Heart right ventricle (tissue), 16 donors: ENCODE measurements at regions not wholly inside any gene's neighbourhood (a gene's known extent, or its start where the extent isn't known, plus 50 kb on each side); places are given as distances from the start of the nearest gene placed in this dataset.
"Not testable (repeated sequence)": the region's sequence is repeated elsewhere in the genome, so short reads cannot be mapped to it uniquely, and the experiment has no call there.

ENCODE experiments used
- ATAC-seq, 8 donors: fragments of 200-7000 bp; cut with Tn5 transposase; one replicate each; pipeline ENCODE4 v1.9.1; 2020; ENCODE audit warnings: mild to moderate bottlenecking in 8 of 8, moderate library complexity in 8 of 8, moderate number of reproducible peaks in 1 of 8
- DNase-seq, 2 donors: peaks; one replicate each; pipeline ENCODE4 v3.0.0-alpha.2; 2020
- H3K27ac ChIP-seq, 10 donors: fragments of 200-600 bp; sonication (generic) in 2 of 10; one replicate each; pipeline versions ENCODE4 v1.5.0 to v1.8.0; 2020 to 2022; ENCODE audit warnings: mild to moderate bottlenecking in 3 of 10
- H3K27me3 ChIP-seq, 7 donors: fragments of 200-600 bp; one replicate each; pipeline ENCODE4 v1.8.0; 2021 to 2022; ENCODE audit warnings: mild to moderate bottlenecking in 2 of 7
- H3K36me3 ChIP-seq, 9 donors: fragments of 200-600 bp; sonication (generic) in 1 of 9; one replicate each; pipeline versions ENCODE4 v1.5.0 to v1.8.0; 2020 to 2022; ENCODE audit warnings: mild to moderate bottlenecking in 2 of 9
- H3K4me1 ChIP-seq, 9 donors: fragments of 200-600 bp; sonication (generic) in 1 of 9; one replicate each; pipeline versions ENCODE4 v1.5.0 to v1.8.0; 2020 to 2022; ENCODE audit warnings: mild to moderate bottlenecking in 4 of 9
- H3K4me3 ChIP-seq, 10 donors: fragments of 200-600 bp; sonication (generic) in 2 of 10; one replicate each; pipeline versions ENCODE4 v1.5.0 to v1.8.0; 2020 to 2022; ENCODE audit warnings: mild to moderate bottlenecking in 7 of 10, moderate library complexity in 2 of 10
- H3K9me3 ChIP-seq, 11 donors: fragments of 200-600 bp in 10 of 11; sonication (generic) in 2 of 11; one replicate each; pipeline versions ENCODE4 v1.5.0 to v1.8.0; 2013 to 2022; ENCODE audit warnings: mild to moderate bottlenecking in 2 of 11, control low read depth in 1 of 11, moderate library complexity in 1 of 11
- WGBS, 2 donors: extraction: QIAGEN DNeasy Blood & Tissue Kit; methylation state at CpG; one replicate each; pipeline ENCODE4 v1.1.7; 2013; ENCODE audit warnings: inconsistent platforms in 1 of 2; 5-methylcytosine and 5-hydroxymethylcytosine counted together
- intact Hi-C, 10 donors: fragments of 100-400 bp; cut with DNase I; formaldehyde crosslinking; loops; one replicate each; pipeline versions ENCODE4 v1.11.1 to v1.14.2; 2022
- TF ChIP-seq, protein P1 (sequence below), 9 donors: fragments of 200-600 bp; sonication (generic) in 2 of 9; IDR thresholded peaks; one replicate each; pipeline versions ENCODE4 v1.5.0 to v1.8.0; 2021 to 2022; ENCODE audit warnings: antibody characterized with exemption in 9 of 9, mild to moderate bottlenecking in 5 of 9, moderate library complexity in 1 of 9
- donor health status: Arrhythmogenic right ventricular cardiomyopathy.
- donor health status: ischemic (EF 13 %, LVEDD 7.1; RV severe dilation, severe dysfunction).
- donor health status: healthy with polysubstance abuse.
- donor health status: DM: no; HTN: yes; CAD: no.
- donor health status: DM: no; HTN: no; CAD: no.
- donor health status: ischemic (EF 25% LVEDD 6.9; RV normal size, moderate dysfunction).
- donor health status: ischemic (EF 25% LVEDD 5.7; RV mildly dilated, moderate dysfunction).
- donor health status: healthy.
- donor health status: DM: yes; HTN: yes; CAD: no.
- donor health status: Ischemic cardiomyopathy.
- donor health status: ischemic (EF 35%, LVEDD 5.7; RV mildly dilated, moderate dysfunction).
- donor health status: nonischemic (EF 11% LVEDD 7.7; RV severe dilation, severe dysfunction).
- donor health status: DM: yes; HTN: yes; CAD: no.
- donor health status: PGD.
- donor health status: ischemic (EF 29% LVEDD 5.4; RV normal size, mild dysfunction).
- donor health status: nonischemic (EF 23%, LVEDD 6.1; RV moderate dilation, normal function).

DNA sequence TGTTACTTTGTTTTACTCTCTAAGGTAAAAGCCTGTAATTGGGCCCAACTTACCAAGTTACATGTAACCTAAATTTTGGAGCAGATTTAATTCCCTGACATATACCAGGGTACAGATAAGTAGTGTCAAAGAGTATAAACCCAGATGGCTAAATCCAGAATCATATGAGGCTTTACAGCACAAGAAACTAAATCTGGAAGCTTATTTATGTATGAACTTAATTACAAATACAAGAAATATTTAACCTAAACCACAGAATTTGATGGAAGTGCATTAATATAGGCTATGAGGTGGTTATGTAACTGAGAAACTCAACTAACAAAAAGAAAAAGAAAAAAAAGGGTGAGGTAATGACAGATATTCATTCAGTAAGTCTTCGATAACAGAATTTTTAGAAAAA, 930.2 kb upstream of the ALCAM start:
- no peaks in the 10 kb centered on the region for H3K27me3 ChIP-seq
- ATAC-seq (no peak), DNase-seq (no peak)
- H3K4me3 ChIP-seq = no peak overlapping the region
- TF ChIP-seq, protein P1, sequence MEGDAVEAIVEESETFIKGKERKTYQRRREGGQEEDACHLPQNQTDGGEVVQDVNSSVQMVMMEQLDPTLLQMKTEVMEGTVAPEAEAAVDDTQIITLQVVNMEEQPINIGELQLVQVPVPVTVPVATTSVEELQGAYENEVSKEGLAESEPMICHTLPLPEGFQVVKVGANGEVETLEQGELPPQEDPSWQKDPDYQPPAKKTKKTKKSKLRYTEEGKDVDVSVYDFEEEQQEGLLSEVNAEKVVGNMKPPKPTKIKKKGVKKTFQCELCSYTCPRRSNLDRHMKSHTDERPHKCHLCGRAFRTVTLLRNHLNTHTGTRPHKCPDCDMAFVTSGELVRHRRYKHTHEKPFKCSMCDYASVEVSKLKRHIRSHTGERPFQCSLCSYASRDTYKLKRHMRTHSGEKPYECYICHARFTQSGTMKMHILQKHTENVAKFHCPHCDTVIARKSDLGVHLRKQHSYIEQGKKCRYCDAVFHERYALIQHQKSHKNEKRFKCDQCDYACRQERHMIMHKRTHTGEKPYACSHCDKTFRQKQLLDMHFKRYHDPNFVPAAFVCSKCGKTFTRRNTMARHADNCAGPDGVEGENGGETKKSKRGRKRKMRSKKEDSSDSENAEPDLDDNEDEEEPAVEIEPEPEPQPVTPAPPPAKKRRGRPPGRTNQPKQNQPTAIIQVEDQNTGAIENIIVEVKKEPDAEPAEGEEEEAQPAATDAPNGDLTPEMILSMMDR (IDR thresholded peaks at IDR 0.05) = no peak
- H3K27ac ChIP-seq = no peak overlapping the region
- intact Hi-C loops = no loop called here
- peaks cover 0 to 5% (median 0%) of the 10 kb centered on the region in 9 donors for H3K4me1 ChIP-seq
- H3K9me3 ChIP-seq = no peaks in the 10 kb centered on the region
- H3K36me3 ChIP-seq = no peaks in the 10 kb centered on the region
- WGBS, 2 donors = 70 to 77% methylated on average over 1 of the region's 1 CpG

DNA sequence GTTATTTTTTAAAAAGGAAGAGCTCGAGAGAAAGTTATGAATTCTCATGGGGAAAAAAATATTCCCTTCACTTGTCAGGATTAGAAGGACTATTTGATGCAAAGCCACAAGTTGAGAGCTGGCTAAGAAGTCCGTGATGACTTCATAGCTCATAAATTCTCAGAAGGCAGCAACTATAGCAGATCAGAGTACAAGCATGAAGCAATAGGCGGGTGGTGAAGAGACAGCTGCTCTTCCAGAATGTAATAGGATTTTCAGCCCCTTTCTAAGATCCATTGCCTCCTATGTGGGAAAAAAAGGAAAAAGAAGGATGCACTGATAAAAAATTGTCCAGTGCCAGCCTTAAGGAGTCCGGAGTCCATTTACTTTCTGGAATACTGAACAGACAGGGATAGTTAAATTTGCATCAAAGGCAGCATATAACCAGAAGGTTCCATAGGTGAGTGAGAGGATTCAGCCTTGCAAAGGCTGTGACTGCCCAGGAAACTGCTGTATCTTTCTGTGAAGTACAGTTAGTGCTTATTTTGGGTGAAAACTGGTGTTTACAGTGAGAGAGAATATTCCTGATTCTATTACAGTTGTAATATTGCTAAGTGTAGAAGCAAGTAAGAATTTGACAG, 929.5 kb upstream of the ALCAM start:
- Histone ChIP-seq H3K4me3 (no peak overlapping the region), H3K27me3 (no peaks in the 10 kb centered on the region), H3K4me1 (peaks cover 0 to 5% (median 0%) of the 10 kb centered on the region in 9 donors), H3K36me3 (no peaks in the 10 kb centered on the region), H3K9me3 (no peaks in the 10 kb centered on the region), H3K27ac (peak overlapping the region in 2 of 10 donors; percentile 12 to 27)
- TF ChIP-seq, protein P1 (IDR thresholded peaks at IDR 0.05) = no peak
- peak in 7 of 8 donors; percentile 47 to 90 (median 71) for ATAC-seq
- no peak for DNase-seq
- intact Hi-C loops = no loop called here
- WGBS, 2 donors = 53 to 66% methylated on average over 4 of the region's 4 CpGs

DNA sequence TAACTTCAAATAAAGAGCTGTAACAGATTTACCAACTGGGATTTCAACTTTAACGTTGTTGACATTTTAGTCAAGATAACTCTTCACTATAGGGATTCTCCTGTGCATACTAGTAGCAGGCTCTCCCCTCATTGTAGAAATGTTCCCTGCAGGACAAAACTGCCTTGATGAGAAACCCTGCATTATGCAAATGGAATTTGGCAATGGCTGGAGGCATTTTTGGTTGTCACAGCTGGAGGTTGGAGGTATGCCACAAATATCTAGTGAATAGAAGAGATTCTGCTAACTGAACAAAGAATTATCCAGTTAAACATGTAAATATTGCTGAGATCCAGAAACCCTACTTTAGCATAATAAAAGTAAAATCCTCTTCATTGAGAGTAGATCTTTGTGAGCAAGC, 928.8 kb upstream of the ALCAM start:
- TF ChIP-seq, protein P1 (IDR thresholded peaks at IDR 0.05) = no peak
- Histone ChIP-seq H3K4me1 (peaks cover 0 to 5% (median 0%) of the 10 kb centered on the region in 9 donors), H3K27ac (no peak overlapping the region), H3K9me3 (no peaks in the 10 kb centered on the region), H3K36me3 (no peaks in the 10 kb centered on the region), H3K4me3 (no peak overlapping the region), H3K27me3 (no peaks in the 10 kb centered on the region)
- DNase-seq (no peak), ATAC-seq (peak in 5 of 8 donors; percentile 28 to 67 (median 46))
- intact Hi-C loops = no loop called here
- WGBS, 2 donors = 0 to 24% methylated on average over 1 of the region's 1 CpG

DNA sequence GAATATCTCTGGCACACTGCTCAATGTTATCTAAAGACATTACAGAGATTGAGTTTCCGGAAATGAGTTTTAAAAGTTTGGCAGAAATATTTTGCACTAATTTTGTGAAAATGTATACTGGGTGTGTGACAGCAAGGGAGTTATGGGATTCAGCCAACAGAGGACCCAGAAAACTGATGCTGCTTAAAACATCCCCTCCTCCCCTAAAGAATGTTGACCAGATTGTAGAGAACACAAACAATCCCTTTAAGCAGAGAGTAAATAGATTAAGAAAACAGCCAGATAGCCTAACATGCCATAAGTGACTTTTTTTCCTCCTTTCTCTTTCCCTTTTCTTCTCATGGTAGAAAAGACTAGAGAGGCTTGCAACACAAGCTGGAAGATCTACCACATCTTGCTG, 928.0 kb upstream of the ALCAM start:
- H3K9me3 ChIP-seq = no peaks in the 10 kb centered on the region
- TF ChIP-seq, protein P1 (IDR thresholded peaks at IDR 0.05) = no peak
- 32 to 36% methylated on average over 1 of the region's 1 CpG for WGBS, 2 donors
- no peak overlapping the region for H3K4me3 ChIP-seq
- H3K4me1 ChIP-seq = peaks cover 0 to 5% (median 0%) of the 10 kb centered on the region in 9 donors
- ATAC-seq (no peak), DNase-seq (no peak)
- intact Hi-C loops = no loop called here
- H3K27me3 ChIP-seq = no peaks in the 10 kb centered on the region
- no peak overlapping the region for H3K27ac ChIP-seq
- no peaks in the 10 kb centered on the region for H3K36me3 ChIP-seq

DNA sequence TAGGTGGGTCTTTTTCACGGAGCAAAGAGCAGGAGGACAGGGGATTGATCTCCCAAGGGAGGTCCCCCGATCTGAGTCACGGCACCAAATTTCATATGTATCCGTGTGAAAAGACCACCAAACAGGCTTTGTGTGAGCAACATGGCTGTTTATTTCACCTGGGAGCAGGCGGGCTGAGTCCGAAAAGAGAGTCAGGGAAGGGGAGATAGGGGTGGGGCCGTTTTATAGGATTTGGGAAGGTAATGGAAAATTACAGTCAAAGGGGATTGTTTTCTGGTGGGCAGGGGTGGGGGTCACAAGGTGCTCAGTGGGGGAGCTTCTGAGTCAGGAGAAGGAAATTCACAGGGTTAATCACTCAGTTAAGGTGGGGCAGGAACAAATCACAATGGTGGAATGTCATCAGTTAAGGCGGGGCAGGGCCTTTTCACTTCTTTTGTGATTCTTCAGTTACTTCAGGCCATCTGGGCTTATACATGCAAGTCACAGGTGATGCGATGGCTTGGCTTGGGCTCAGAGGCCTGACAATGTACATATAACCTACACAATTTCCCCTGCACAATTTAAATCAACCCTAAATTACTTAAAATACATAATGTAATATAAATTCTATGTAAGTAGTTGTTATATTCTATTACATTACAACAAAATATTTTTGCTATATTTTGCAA, 921.3 kb upstream of the ALCAM start:
- 77 to 91% methylated on average over 8 of the region's 9 CpGs for WGBS, 2 donors
- H3K27ac ChIP-seq, H3K27me3 ChIP-seq, ATAC-seq, H3K4me1 ChIP-seq, H3K4me3 ChIP-seq, DNase-seq, H3K9me3 ChIP-seq, H3K36me3 ChIP-seq, intact Hi-C loops: not testable (repeated sequence)
